ENCODE measurements at regions not wholly inside any gene's neighbourhood (a gene's known extent, or its start where the extent isn't known, plus 50 kb on each side); places are given as distances from the start of the nearest gene placed in this dataset.

DNA sequence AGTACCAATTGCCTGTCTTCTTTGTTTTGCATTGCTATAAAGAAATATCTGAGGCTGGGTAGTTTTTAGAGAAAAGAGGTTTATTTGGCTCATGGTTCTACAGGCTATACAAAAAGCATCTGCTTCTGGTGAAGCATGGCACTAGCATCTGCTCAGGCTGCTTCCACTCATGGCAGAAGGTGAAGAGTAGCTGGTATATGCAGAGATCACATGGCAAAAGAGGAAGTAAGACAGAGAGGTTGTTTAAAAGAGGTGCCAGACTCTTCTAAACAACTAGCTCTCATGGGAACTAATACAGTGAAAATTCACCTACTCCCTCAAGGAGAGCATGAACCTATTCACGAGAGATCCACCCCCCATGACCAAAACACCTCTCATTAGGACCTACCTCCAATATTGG lies 56.7 kb upstream of the GUCA2B start:
- DNase-seq: no peak

DNA sequence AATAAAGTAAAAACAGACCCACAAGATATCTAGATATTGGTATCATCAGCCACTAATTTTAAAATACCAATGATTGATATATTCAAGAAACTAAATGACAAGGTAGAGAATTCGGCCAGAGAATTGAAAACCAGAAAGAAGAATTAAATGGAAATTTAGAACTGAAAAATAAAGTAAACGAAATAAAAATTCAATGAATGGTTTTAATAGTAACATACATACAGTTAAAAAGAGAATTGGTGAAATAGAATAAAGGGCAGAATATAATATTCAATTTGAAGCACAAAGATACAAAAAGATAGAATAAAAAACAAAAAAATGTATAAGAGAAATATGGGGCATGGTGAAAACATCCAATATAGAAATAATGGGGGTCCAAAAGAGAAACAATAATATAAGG lies 64.0 kb upstream of the GUCA2B start:
- no peak for DNase-seq

DNA sequence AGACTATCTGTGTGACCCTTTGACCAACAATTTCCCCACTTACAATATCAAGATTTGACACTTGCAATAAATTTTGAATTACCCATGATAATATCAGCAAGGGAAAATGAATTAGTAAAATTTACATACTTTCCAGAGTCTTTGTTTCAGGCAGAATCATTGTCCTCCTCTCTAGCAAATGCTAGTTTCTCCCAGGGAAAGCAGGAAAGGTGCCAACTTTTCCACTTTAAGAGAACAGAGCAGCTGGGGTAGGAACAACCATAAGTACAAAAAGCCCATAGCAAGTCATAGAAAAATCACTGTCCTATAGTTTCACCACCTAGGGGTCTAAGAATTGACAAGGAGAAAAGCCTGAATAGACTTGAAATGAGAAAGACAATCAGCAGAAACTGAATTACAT lies 67.1 kb upstream of the GUCA2B start:
- DNase-seq: no peak

DNA sequence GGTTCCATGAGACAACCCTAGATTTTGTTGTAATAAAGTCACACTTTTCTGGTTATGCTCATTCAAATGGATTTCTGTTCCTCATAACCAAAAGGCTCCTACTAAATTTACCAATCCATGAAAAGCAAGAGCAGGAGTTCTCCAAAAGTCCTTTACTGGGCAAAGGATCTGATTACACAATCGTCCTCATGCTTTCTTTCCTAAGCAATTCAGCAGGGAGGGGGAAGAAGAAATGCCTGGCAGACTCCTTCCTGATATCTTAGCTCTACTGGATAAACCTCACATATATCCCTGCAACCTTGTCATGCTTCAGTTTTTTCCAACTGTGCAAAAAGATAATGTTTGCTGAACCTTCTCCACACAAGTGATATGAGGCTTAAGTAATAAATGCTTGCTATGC lies 67.6 kb upstream of the GUCA2B start:
- no peak for DNase-seq

DNA sequence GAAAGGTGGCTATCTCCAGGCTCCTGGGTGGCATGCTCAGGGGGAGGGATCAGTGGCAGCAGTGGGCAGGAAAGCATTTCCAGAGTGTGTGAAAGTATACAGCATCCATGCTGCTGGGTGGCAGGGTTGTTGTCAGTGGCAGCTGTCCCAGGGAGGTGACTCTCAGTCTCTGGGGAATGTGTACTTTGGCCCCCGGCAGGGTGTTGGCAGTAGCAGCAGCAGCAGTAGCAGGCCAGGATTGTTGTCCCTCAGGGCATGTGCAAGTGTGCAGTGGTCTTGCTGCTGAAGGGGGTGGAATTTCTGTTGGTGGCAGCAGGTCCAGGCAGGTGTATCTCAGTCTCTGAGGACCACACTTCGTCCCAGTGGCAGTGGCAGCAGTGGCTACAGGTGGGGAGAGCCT lies 71.7 kb upstream of the GUCA2B start:
- DNase-seq: no peak

DNA sequence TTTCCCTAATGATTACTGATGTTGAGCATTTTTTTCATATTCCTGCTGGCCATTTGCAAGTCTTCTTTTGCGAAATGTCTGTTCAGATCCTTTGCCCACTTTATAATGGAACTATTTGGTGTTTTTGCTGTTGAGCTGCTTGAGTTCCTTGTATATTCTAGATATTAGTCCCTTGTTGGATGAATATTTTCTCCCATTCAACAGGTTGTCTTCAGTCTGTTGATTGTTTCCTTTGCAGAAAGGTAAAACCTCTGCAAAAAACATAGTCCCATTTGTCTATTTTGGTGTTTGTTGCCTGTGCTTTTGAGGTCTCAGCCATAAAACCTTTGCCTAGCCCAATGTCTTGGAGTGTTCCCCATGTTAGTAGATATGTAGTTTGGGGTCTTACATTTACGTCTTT lies 78.0 kb upstream of the GUCA2B start:
- no peak for DNase-seq

DNA sequence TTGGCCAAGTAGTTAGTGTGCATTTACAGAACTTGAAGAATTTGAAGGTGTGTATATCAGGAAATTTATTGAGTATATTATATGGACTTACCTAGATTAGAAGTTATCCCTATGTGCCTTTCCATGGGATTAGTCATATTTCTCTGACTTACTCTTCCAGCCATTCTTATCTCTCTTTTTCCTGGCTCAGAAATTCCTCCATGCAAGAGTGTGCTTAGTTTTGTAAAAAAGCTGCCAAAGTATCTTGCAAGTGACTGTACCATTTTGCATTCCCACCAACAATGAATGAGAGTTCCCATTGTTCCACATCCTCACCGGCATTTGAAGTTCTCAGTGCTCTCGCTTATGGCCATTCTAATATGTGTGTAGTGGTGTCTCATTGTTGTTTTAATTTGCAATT lies 82.2 kb upstream of the GUCA2B start:
- no peak for DNase-seq

DNA sequence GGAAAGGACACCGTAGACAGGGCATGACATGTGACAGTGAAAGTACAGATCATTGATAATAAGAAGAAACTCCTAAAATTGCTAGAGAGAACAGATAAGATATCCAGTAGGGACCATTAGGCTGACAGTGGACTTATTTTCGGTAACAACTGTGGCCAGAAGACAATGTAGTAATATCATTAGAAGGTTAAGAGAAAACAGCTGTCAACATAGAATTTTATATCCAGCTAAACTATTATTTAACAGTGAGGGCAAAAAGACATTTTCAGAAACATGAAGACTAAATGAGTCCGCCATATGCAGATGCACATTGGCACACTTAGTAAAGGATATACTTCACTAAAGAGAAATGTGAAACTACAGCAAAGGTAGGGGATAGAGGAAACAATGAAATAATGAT lies 95.4 kb upstream of the GUCA2B start:
- DNase-seq: no peak

DNA sequence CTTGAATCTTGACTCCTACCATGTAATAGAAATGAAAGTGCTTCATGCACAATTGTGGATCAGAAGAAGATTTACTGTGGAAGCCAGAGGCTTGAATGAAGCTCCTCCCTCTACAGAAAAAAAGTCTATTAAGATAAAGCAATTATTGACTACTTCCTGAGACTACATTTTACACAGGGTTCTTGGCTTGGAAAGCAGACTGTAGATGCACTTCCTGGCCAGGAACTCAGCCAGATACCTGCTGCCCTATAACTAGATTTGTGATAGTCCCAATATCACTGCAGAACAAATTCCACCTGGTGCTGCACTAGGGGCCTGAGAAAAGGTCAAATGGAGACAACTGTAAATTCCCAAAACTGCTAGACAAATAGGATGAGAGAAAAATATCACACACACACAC lies 96.8 kb upstream of the GUCA2B start:
- no peak for DNase-seq

DNA sequence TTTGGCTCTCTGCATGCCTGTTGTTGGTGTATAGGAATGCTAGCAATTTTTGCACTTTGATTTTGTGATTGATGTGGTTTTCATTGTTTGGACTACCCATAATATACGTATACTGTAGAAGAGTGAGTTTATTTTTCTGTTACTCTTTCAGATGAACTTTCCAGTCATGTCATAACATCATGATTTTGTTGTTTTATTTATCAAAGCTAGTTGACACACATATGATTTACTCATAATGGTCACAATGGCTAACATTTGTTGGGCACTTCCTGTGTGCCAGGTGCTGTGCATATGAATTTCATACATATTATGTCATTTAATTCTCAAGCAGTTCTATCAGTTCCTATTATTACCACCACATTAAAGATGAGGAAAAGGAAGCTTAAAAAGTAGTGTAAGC lies 98.1 kb upstream of the GUCA2B start:
- no peak for DNase-seq

DNA sequence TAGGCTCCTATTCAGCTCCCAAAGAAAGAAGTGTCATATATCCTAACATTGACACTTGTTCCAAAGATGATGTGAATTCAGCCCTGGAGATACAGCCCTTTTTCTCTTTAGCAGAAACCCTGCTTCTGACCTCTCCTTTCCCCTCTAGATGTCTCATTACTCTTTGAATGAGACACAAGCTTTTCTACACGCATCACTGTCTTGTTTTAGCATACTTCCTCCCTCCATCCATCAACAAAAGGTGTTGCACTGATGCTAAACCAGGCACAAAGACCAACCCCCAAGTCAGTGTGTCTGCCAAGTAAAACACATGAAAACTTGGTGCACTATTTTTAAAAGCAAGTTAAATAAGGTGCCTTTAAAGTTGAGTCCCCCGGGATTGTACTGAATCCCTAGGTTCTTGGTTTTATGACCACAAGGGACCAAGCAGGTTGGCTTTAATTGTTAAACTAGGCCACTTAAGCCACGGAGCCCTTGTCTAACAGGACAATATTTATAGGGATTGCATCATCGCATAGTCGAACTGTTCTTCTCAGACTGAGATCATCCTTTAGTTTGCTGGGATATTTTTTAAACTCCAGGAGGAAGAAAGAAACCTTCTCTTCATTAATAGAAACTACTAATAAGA lies 101.0 kb upstream of the GUCA2B start:
- DNase-seq: no peak

DNA sequence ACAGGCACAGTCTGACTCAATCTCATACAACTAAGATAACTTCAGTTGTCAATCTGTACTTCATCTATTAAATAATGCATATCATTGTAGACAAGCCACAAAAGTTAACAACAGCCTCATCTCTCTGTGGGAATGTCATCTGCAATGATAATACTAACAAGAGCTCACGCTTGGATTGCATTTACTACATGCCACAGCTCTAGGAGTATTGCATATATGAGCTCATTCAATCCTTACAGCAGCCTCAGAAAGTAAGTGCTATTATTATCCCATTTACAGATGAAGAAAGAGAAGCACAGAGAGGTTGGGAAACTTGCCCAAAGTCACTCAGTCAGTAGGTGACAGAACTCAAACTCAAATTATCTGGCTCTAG lies 105.7 kb upstream of the GUCA2B start:
- no peak for DNase-seq

DNA sequence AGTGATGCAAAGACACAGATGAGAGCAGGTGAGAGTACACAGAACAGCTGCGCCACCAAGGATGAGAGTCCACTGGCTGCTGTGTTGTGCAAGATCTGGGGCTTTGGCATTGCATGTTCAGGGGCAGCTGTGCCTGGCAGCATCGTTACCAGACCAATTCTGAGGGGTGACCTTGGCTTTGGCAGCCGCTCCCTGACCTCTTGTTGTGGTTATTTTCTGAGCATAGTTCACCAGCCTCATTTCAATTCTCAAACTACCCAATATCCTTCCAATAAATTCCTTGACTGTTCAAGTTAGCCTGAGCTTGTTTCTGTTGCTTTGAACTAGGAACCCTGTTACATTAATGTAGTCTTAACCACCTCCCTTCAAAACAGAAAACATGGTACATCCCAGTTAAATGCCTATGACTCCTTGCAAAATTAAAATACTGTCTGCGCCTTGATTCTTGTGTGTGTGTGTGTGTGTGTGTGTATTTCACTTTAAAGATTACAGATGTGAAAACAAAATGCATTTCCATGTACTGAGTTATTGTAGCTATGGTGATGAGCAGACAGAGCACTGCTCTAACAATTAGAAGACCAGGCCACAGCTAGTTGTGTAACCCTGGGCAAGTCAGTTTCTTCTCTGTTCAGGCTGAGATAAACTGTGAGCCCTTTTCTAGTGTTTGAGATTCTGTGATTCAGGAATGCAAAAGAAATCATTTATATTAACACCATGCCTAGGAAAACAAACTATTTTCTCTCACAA lies 106.3 kb upstream of the GUCA2B start:
- DNase-seq: peak in 2 of 58 donors; percentile 0 to 3

DNA sequence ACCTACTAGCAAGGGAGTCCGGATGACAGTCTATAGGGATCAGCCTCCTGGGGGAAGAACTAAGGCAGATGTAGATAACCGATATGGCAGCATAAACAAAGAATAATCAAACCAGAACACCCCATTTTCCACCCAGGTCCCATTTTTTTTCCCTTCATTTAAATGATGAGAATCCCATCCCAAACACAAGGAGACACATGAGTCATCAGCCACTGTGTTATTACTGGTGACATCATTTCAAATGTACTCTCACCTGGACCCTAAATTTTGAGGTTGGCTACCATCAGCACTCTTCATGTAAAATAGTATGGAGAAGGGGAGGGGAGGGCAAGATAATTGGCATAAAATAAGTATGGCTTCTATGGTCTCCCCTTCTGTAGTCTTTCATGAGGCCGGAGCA lies 108.9 kb upstream of the GUCA2B start:
- DNase-seq: no peak

DNA sequence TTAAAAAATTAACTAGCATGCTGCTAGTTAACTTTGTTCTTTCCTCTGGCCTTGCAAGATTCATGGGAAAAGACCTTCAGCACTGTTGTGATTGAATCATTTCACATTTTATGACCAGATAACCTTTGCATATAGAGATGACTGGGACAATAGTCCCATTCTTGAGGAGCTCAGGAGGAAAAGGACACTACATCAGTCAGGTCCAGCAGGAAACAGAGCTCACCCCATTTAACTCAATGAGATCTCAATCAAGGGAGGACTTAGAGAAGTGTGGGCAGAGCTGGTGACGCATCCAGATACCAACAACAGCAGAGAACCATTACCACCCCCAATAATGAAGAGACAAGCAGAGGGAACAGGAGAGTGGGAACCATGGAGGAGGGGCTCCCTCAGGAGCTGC lies 109.4 kb upstream of the GUCA2B start:
- DNase-seq: no peak

DNA sequence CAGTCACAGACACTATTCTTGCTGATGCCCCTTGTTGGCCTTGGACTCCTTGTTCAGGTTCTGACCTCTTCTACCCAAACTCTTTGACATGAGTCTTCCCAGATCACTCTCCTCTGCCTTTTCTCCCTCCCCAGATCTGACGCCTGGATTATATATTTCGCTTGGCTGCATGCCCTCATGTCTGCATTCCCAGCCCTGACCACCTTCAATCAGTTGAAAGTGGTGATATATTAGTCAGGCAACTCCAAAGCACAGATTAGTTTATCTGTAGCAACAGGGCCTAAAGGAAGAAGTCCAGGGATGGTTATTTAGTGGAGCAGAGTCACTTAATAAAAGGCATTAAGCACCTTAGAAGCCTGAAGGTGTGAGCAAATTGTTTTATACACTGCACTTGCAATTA lies 110.0 kb upstream of the GUCA2B start:
- no peak for DNase-seq

DNA sequence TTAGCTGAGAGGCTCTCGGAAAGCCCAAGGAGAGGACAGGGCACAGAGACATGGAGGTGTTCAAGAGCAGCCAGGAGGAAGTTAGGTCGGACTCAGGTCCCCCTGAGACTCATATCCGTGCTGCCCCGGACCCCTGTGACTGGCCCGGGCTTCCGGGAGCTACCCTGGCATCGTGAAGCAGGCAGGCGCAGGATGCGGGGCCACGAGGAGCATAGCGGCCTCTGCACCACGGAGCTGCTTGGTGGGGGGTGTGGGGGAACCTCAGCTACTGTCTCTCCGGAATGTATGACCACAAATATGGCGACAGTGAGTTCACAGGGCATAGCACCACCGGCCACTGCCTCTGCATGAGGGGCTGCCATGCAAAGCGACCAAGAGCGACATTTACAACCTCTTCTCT lies 112.2 kb upstream of the GUCA2B start:
- no peak for DNase-seq

DNA sequence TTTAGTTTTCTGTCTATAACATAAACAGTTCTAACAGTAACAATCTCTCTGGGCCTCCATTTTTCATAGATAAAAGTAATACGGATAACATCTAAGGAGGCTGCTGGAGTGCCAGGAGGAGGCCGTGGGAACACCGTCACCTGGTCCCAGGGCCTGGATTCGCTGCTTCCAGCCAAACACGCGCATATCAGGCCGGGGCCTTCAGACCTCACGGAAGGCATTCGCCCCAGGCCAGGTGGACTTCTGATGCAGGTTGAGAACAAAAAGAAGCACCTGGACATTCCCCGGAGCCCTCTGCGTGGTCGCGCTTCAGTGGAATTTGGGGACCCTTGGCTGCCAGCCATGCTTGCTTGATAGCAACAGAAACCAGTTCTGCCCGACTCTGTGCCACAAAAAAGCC lies 113.1 kb upstream of the GUCA2B start:
- no peak for DNase-seq

DNA sequence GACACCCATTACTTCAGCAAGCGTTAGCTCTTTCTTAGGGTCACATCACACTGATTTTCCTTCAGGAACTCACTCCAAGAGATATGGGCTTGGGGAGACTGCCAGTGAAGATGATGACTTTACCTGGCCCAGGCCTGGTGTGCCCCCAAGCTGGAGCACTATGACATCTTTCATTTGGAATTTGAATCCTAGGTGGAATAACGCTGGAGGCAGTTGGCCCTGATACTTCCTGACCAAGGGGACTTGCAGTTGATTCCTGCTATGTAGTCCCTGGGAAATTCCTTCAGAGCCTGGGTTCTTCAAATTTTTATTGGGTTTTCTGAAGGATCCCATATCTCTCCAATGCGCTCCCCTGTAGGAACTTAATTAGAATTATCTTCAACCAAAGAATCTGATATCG lies 114.9 kb upstream of the GUCA2B start:
- no peak for DNase-seq

DNA sequence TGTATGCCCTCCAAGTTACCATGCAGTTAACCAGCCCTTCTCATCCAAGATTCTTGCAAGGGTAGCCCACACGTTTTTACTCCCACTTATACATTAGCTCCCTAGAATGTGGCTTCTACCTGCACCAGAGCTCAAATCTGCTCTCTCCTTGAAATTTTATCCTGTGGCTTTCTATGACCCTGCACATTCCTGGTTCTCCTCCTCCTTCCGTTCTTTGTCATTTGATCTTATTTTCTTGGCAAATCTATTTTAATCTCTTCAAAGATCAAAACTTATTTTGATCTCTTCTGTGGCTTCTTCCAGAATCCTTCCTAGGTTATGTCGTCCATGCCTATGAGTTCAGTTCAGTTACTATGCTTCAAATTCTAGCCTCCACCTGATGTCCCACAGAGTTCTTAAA lies 115.6 kb upstream of the GUCA2B start:
- DNase-seq: no peak

DNA sequence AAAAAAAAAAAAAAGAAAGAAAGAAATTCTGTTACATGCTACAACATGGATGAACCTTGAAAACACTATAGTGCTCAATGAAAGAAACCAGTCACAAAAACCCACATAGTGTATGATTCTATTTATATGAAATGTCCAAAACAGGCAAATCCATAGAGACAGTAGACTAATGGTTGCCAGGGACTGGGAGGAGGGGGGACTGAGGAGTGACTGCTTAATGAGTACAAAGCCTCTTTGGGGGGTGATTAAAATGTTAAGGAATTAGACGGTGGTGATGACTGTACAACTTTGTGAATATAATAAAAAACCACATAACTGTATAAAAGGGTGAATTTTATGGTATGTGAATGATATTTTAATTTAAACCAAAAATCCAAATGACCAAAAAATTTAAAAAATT lies 116.0 kb upstream of the GUCA2B start:
- DNase-seq: no peak

DNA sequence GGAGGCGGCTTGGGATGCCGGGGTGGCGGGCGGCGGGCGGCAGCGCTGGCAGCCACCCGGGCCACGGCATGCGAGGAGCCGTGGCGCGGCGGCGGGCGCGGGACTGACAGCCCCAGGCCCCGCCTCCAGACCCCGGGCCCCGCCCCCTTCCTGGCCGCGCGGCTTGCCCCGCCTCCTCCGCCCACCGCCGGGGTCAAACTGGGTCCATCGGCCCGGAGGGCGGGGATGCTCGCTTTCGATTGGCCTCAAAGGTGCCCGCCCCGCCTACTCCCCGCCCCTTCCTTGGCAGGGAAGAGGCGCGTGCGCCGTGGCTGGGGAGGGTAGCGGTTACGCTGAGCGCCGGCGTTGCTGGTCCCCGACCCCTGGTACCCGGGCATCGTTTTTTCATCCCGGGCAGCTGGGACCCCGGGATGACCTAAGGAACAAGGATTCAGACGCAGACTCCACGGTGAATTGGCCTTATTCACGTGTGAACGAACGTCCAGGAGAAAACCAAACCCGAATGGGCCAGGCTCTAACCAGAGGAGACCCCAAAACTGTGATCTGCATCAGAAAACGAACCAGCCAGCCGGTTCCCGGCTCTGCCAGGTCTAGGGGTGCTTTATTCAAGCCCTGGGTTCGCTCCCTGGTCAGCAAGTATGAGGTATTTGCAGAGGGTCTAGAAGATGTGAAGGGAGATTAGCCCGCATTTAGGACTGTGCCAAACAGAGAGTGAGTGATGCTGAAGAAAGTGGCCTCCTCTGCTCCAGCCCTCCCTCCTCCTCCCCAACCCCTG lies 117.2 kb upstream of the GUCA2B start:
- peak; percentile 47 to 97 (median 92) for DNase-seq
